ENCODE measurements at regions not wholly inside any gene's neighbourhood (a gene's known extent, or its start where the extent isn't known, plus 50 kb on each side); places are given as distances from the start of the nearest gene placed in this dataset.
"Not testable (repeated sequence)": the region's sequence is repeated elsewhere in the genome, so short reads cannot be mapped to it uniquely, and the experiment has no call there.

DNA sequence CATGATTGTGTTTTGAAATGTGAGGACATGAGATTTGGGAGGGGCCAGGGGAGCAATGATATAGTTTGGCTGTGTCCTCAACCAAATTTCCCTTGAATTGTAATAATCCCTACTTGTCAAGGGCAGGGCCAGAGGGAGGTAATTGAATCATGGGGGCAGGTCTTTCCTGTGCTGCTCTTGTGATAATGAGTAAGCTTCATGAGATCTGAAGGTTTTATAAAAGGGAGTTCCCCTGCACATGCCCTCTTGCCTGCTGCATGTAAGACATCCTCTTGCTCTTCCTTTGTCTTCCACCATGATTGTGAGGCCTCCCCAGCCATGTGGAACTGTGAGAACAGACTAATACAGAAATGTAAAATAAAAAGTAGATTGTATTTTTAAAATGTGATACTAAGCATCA is 1294.9 kb downstream of the ADGRL3 start:
- no peaks in the 10 kb centered on the region for H3K27me3 ChIP-seq (ENCODE audit: control insufficient read depth in 1 of 2, insufficient read depth in 2 of 2, low read length in 2 of 2)
- no peaks in the 10 kb centered on the region for H3K4me1 ChIP-seq (ENCODE audit: insufficient read depth, low read length)
- no peak overlapping the region for H3K4me3 ChIP-seq (ENCODE audit: low read length)
- peaks cover 14% of the 10 kb centered on the region for H3K9me3 Mint-ChIP-seq
- H3K27me3 Mint-ChIP-seq = no peaks in the 10 kb centered on the region
- peaks cover 0 to 23% of the 10 kb centered on the region in 2 experiments for H3K9me3 ChIP-seq (ENCODE audit: control insufficient read depth in 1 of 2, insufficient read depth in 1 of 2, low read length in 2 of 2)
- DNase-seq = no peak
- no peak for ATAC-seq (ENCODE audit: poor library complexity)
- H3K4me1 Mint-ChIP-seq (ENCODE audit: low read depth) = no peaks in the 10 kb centered on the region
- H3K4me3 Mint-ChIP-seq = no peak overlapping the region
- TF ChIP-seq, protein P1, sequence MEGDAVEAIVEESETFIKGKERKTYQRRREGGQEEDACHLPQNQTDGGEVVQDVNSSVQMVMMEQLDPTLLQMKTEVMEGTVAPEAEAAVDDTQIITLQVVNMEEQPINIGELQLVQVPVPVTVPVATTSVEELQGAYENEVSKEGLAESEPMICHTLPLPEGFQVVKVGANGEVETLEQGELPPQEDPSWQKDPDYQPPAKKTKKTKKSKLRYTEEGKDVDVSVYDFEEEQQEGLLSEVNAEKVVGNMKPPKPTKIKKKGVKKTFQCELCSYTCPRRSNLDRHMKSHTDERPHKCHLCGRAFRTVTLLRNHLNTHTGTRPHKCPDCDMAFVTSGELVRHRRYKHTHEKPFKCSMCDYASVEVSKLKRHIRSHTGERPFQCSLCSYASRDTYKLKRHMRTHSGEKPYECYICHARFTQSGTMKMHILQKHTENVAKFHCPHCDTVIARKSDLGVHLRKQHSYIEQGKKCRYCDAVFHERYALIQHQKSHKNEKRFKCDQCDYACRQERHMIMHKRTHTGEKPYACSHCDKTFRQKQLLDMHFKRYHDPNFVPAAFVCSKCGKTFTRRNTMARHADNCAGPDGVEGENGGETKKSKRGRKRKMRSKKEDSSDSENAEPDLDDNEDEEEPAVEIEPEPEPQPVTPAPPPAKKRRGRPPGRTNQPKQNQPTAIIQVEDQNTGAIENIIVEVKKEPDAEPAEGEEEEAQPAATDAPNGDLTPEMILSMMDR (IDR thresholded peaks at IDR 0.05) = no peak
- intact Hi-C loops (cut with DNase I, micrococcal nuclease) = no loop called here
- H3K27ac ChIP-seq (ENCODE audit: low read depth in 1 of 2, low read length in 2 of 2) = no peak overlapping the region
- POLR2A ChIA-PET = no interaction called here
- CTCF ChIA-PET = no interaction called here
- no peak overlapping the region for H3K27ac Mint-ChIP-seq
- no peaks in the 10 kb centered on the region for H3K36me3 Mint-ChIP-seq (ENCODE audit: low read depth)
- H3K36me3 ChIP-seq (ENCODE audit: insufficient read depth, low read length) = no peaks in the 10 kb centered on the region

DNA sequence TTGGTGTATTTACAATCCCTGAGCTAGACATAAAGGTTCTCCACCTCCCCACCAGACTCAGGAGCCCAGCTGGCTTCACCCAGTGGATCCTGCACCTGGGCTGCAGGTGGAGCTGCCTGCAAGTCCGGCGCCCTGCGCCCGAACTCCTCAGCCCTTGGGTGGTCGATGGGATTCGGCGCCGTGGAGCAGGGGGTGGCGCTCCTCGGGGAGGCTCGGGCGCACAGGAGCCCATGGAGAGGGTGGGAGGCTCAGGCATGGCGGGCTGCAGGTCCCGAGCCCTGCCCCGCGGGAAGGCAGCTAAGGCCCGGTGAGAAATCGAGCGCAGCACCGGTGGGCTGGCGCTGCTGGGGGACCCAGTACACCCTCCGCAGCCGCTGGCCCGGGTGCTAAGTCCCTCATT is 1291.6 kb downstream of the ADGRL3 start:
- H3K27me3 Mint-ChIP-seq; H3K27ac ChIP-seq (ENCODE audit: low read depth in 1 of 2, low read length in 2 of 2); H3K4me1 ChIP-seq (ENCODE audit: insufficient read depth, low read length); H3K4me1 Mint-ChIP-seq (ENCODE audit: low read depth); intact Hi-C loops (cut with DNase I, micrococcal nuclease); H3K27ac Mint-ChIP-seq; ATAC-seq (ENCODE audit: poor library complexity); H3K4me3 Mint-ChIP-seq; H3K27me3 ChIP-seq (ENCODE audit: control insufficient read depth in 1 of 2, insufficient read depth in 2 of 2, low read length in 2 of 2); H3K4me3 ChIP-seq (ENCODE audit: low read length); POLR2A ChIA-PET; CTCF ChIA-PET; H3K36me3 Mint-ChIP-seq (ENCODE audit: low read depth); DNase-seq; H3K36me3 ChIP-seq (ENCODE audit: insufficient read depth, low read length): not testable (repeated sequence)
- H3K9me3 ChIP-seq (ENCODE audit: control insufficient read depth in 1 of 2, insufficient read depth in 1 of 2, low read length in 2 of 2) = peaks cover 0 to 23% of the 10 kb centered on the region in 2 experiments
- peaks cover 14% of the 10 kb centered on the region for H3K9me3 Mint-ChIP-seq

- H3K4me1 Mint-ChIP-seq (ENCODE audit: low read depth) = no peaks in the 10 kb centered on the region
- Histone ChIP-seq H3K27me3 (ENCODE audit: control insufficient read depth in 1 of 2, insufficient read depth in 2 of 2, low read length in 2 of 2) (no peaks in the 10 kb centered on the region), H3K36me3 (ENCODE audit: insufficient read depth, low read length) (no peaks in the 10 kb centered on the region), H3K27ac (ENCODE audit: low read depth in 1 of 2, low read length in 2 of 2) (no peak overlapping the region), H3K9me3 (ENCODE audit: control insufficient read depth in 1 of 2, insufficient read depth in 1 of 2, low read length in 2 of 2) (peaks cover 0 to 23% of the 10 kb centered on the region in 2 experiments), H3K4me1 (ENCODE audit: insufficient read depth, low read length) (no peaks in the 10 kb centered on the region), H3K4me3 (ENCODE audit: low read length) (no peak overlapping the region)
- POLR2A ChIA-PET = no interaction called here
- H3K36me3 Mint-ChIP-seq (ENCODE audit: low read depth) = no peaks in the 10 kb centered on the region
- ATAC-seq (ENCODE audit: poor library complexity) = no peak
- H3K27me3 Mint-ChIP-seq = no peaks in the 10 kb centered on the region
- H3K27ac Mint-ChIP-seq = no peak overlapping the region
- CTCF ChIA-PET = no interaction called here
- H3K4me3 Mint-ChIP-seq = no peak overlapping the region
- DNase-seq = no peak
- TF ChIP-seq, protein P1 (IDR thresholded peaks at IDR 0.05) = no peak
- H3K9me3 Mint-ChIP-seq = peaks cover 7% of the 10 kb centered on the region
- intact Hi-C loops (cut with DNase I, micrococcal nuclease) = no loop called here
Measured at GRCh38 chr4:62490635-62491034, 1290.5 kb downstream of the ADGRL3 start.

DNA sequence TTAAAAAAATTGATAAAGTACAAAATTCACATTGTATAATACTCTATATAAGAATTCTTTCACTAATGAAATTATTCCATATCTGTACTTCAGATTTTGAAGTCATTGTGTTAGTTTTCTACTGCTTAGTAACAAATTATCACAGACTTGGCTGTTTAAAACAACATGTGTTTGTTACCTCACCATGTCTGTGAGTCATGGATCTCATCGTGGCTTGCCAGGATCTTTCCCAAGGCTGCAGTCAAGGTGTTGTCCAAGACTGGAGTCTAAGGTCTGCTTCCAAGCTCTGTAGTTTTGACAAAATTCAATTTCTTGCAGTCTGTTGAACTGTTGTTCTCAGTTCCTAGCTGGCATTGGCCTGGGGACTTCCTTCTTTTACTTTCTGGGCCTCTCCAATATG is 1286.9 kb downstream of the ADGRL3 start:
- peaks cover 7% of the 10 kb centered on the region for H3K9me3 Mint-ChIP-seq
- POLR2A ChIA-PET = no interaction called here
- CTCF ChIA-PET = no interaction called here
- no peaks in the 10 kb centered on the region for H3K27me3 ChIP-seq (ENCODE audit: control insufficient read depth in 1 of 2, insufficient read depth in 2 of 2, low read length in 2 of 2)
- H3K4me3 ChIP-seq (ENCODE audit: low read length) = no peak overlapping the region
- H3K9me3 ChIP-seq (ENCODE audit: control insufficient read depth in 1 of 2, insufficient read depth in 1 of 2, low read length in 2 of 2) = peaks cover 0 to 16% of the 10 kb centered on the region in 2 experiments
- no peak overlapping the region for H3K27ac Mint-ChIP-seq
- H3K27me3 Mint-ChIP-seq = no peaks in the 10 kb centered on the region
- H3K36me3 ChIP-seq (ENCODE audit: insufficient read depth, low read length) = no peaks in the 10 kb centered on the region
- ATAC-seq (ENCODE audit: poor library complexity) = no peak
- TF ChIP-seq, protein P1 (IDR thresholded peaks at IDR 0.05) = no peak
- no peaks in the 10 kb centered on the region for H3K36me3 Mint-ChIP-seq (ENCODE audit: low read depth)
- H3K4me1 Mint-ChIP-seq (ENCODE audit: low read depth) = no peaks in the 10 kb centered on the region
- intact Hi-C loops (cut with DNase I, micrococcal nuclease) = no loop called here
- DNase-seq = no peak
- no peak overlapping the region for H3K27ac ChIP-seq (ENCODE audit: low read depth in 1 of 2, low read length in 2 of 2)
- H3K4me3 Mint-ChIP-seq = no peak overlapping the region
- no peaks in the 10 kb centered on the region for H3K4me1 ChIP-seq (ENCODE audit: insufficient read depth, low read length)

All from CD4-positive, alpha-beta T cell (primary cell).